Endothelial cell of umbilical vein (primary cell): ENCODE measurements at regions not wholly inside any gene's neighbourhood (a gene's known extent, or its start where the extent isn't known, plus 50 kb on each side); places are given as distances from the start of the nearest gene placed in this dataset.
"Not testable (repeated sequence)": the region's sequence is repeated elsewhere in the genome, so short reads cannot be mapped to it uniquely, and the experiment has no call there.

ENCODE experiments used
- BruUV-seq: library from RNA; stranded (reverse); fragments of 400-500 nt; replicated peaks from 2 replicates; lab custom pipeline; 2021; lab: Mats Ljungman, UMichigan
- CTCF ChIA-PET: fragments of 300-600, 350-600 bp; sonication (Branson Sonifier 250); formaldehyde crosslinking; loops from one replicate; lab custom pipeline; 2021; ENCODE audit warnings: antibody characterized with exemption, inconsistent platforms; lab: Charles Lee
- POLR2A ChIA-PET: fragments of 300-600, 350-600 bp; sonication (Branson Sonifier 250); formaldehyde crosslinking; loops from one replicate; lab custom pipeline; 2021; ENCODE audit warnings: antibody characterized with exemption, inconsistent platforms; lab: Charles Lee
- DNase-seq: peaks from one replicate; pipeline ENCODE4 v3.0.0-alpha.2; 2011; ENCODE audit warnings: low read depth, low spot score
- FAIRE-seq: peaks from 2 replicates; lab custom pipeline; 2011; peaks lifted over from hg19 to GRCh38; lab: Jason Lieb, UNC
- H2AFZ ChIP-seq: 2 replicates; pipeline ENCODE4 v1.6.0; 2012; ENCODE audit warnings: low read depth, low read length, control low read depth, inconsistent platforms
- H3K27ac ChIP-seq: 2 replicates; pipeline ENCODE4 v1.5.1; 2011; ENCODE audit warnings: low read depth, mild to moderate bottlenecking, control low read depth, low read length, moderate library complexity; ENCODE audit not compliant: insufficient read depth
- H3K27me3 ChIP-seq, 2 experiments: 2 replicates each; pipeline versions ENCODE4 v1.6.0 to v1.6.1; 2011; ENCODE audit warnings: low read length in 2 of 2, mixed read lengths in 1 of 2; ENCODE audit not compliant: control insufficient read depth in 2 of 2, insufficient read depth in 2 of 2
- H3K36me3 ChIP-seq, 2 experiments: 2 replicates in 1 of 2; 3 replicates in 1 of 2; pipeline ENCODE4 v1.5.1; 2011; ENCODE audit warnings: low read length in 2 of 2, mild to moderate bottlenecking in 1 of 2, moderate library complexity in 1 of 2; ENCODE audit not compliant: control insufficient read depth in 2 of 2, insufficient read depth in 2 of 2; ENCODE audit errors: extremely low read depth in 1 of 2
- H3K4me1 ChIP-seq: 3 replicates; pipeline ENCODE4 v1.5.1; 2011; ENCODE audit warnings: mild to moderate bottlenecking, low read length; ENCODE audit not compliant: control insufficient read depth, insufficient read depth; ENCODE audit errors: extremely low read depth
- H3K4me2 ChIP-seq: 2 replicates; pipeline ENCODE4 v1.6.1; 2011; ENCODE audit warnings: low read length, control low read depth, mixed read lengths; ENCODE audit not compliant: insufficient read depth
- H3K4me3 ChIP-seq, 3 experiments: fragments of 200-600 bp in 1 of 3; sonication (generic), shearing (Covaris generic) in 1 of 3; replicated peaks in 1 of 3; 2 replicates each; pipeline ENCODE4 v1.5.1; 2011 to 2016; ENCODE audit warnings: control low read depth in 3 of 3, low read length in 3 of 3, mild to moderate bottlenecking in 2 of 3, inconsistent platforms in 1 of 3, low read depth in 1 of 3, moderate library complexity in 1 of 3; ENCODE audit not compliant: insufficient read depth in 1 of 3
- H3K79me2 ChIP-seq: 2 replicates; pipeline ENCODE4 v1.6.0; 2012; ENCODE audit warnings: low read length, inconsistent platforms; ENCODE audit not compliant: control insufficient read depth, insufficient read depth
- H3K9ac ChIP-seq: replicated peaks from 2 replicates; pipeline ENCODE3; 2011; ENCODE audit warnings: low read length, control low read depth; ENCODE audit not compliant: insufficient read depth; ENCODE audit errors: extremely low read depth
- H3K9me1 ChIP-seq: replicated peaks from 3 replicates; pipeline ENCODE4 v1.6.0; 2011; ENCODE audit warnings: mild to moderate bottlenecking, low read length; ENCODE audit not compliant: control insufficient read depth, insufficient read depth; ENCODE audit errors: extremely low read depth
- H3K9me3 ChIP-seq: replicated peaks from 2 replicates; pipeline ENCODE4 v1.5.1; 2012; ENCODE audit warnings: low read length, inconsistent platforms; ENCODE audit not compliant: control insufficient read depth, insufficient read depth
- H4K20me1 ChIP-seq: replicated peaks from 2 replicates; pipeline ENCODE3; 2011; ENCODE audit warnings: mild to moderate bottlenecking, low read length; ENCODE audit not compliant: control insufficient read depth, insufficient read depth; ENCODE audit errors: extremely low read depth
- CTCF ChIP-seq, 2 donors: IDR thresholded peaks; 1 replicate in 1 of 2; 2 replicates in 1 of 2; pipeline ENCODE4 v1.5.1; 2011; ENCODE audit warnings: low read length in 2 of 2, mild to moderate bottlenecking in 2 of 2, moderate library complexity in 2 of 2, control low read depth in 1 of 2, inconsistent platforms in 1 of 2, low read depth in 1 of 2; ENCODE audit not compliant: insufficient read depth in 1 of 2; ENCODE audit errors: extremely low read depth in 1 of 2
- EZH2 ChIP-seq: IDR thresholded peaks from 2 replicates; pipeline ENCODE4 v1.6.1; 2012; ENCODE audit warnings: borderline replicate concordance, low read depth, mild to moderate bottlenecking, moderate library complexity, low read length, inconsistent platforms; ENCODE audit not compliant: severe bottlenecking
- FOS ChIP-seq: IDR thresholded peaks from 2 replicates; pipeline ENCODE4 v1.6.1; 2011; ENCODE audit warnings: mild to moderate bottlenecking, low read length, moderate library complexity, borderline replicate concordance; ENCODE audit not compliant: insufficient read depth
- GATA2 ChIP-seq: IDR thresholded peaks from 2 replicates; pipeline ENCODE4 v1.7.0; 2011; ENCODE audit warnings: low read depth, mild to moderate bottlenecking, moderate library complexity, mixed read lengths, low read length; ENCODE audit not compliant: insufficient read length, insufficient read depth
- JUN ChIP-seq: IDR thresholded peaks from 2 replicates; pipeline ENCODE4 v1.6.1; 2011; ENCODE audit warnings: borderline replicate concordance, low read depth; ENCODE audit not compliant: insufficient read length, insufficient read depth
- MAX ChIP-seq: IDR thresholded peaks from 2 replicates; pipeline ENCODE4 v1.6.1; 2011; ENCODE audit not compliant: insufficient read depth, insufficient read length
- MYC ChIP-seq: IDR thresholded peaks from one replicate; pipeline ENCODE4 v1.6.1; 2011; ENCODE audit warnings: mild to moderate bottlenecking, low read depth, low read length
- POLR2A ChIP-seq: IDR thresholded peaks from 2 replicates; pipeline ENCODE4 v1.6.1; 2012; ENCODE audit warnings: low read depth, mild to moderate bottlenecking, control low read depth, low read length
- POLR2AphosphoS5 ChIP-seq: IDR thresholded peaks from 2 replicates; pipeline ENCODE4 v1.6.1; 2012; ENCODE audit warnings: low read depth, mild to moderate bottlenecking, control low read depth, low read length, moderate library complexity; ENCODE audit not compliant: insufficient read depth
- dilution Hi-C: fragments of 300-500 bp; cut with MboI; formaldehyde crosslinking; loops from one replicate; pipeline ENCODE4 v1.15.0; 2019; ENCODE audit warnings: low sequenced_read_pairs; ENCODE audit not compliant: extremely low pct_ligation_motif_present
- intact Hi-C: fragments of 100-400 bp; cut with micrococcal nuclease; formaldehyde crosslinking; loops from one replicate; pipeline ENCODE4 v1.10.0; 2022

GRCh38 chr13:94795292-94795691 is 82.9 kb upstream of the SOX21 start:
- FAIRE-seq = no peak
- intact Hi-C loops = no loop called here
- no TSS peak for BruUV-seq

GRCh38 chr13:94786246-94786645 is 73.9 kb upstream of the SOX21 start:
- H3K4me2 ChIP-seq, FAIRE-seq, BruUV-seq, DNase-seq, H2AFZ ChIP-seq, H3K4me3 ChIP-seq, H3K79me2 ChIP-seq, H3K9ac ChIP-seq, H4K20me1 ChIP-seq, H3K36me3 ChIP-seq, dilution Hi-C loops, H3K4me1 ChIP-seq, H3K9me1 ChIP-seq, H3K9me3 ChIP-seq, intact Hi-C loops, CTCF ChIA-PET, H3K27ac ChIP-seq, POLR2A ChIA-PET, H3K27me3 ChIP-seq: not testable (repeated sequence)

More at GRCh38 chr13:94795292-94795691, 82.9 kb upstream of the SOX21 start:
- Histone ChIP-seq H4K20me1 (no peaks in the 10 kb centered on the region), H3K36me3 (no peaks in the 10 kb centered on the region), H3K4me3 (no peak overlapping the region), H3K9me3 (no peaks in the 10 kb centered on the region), H3K9ac (no peak overlapping the region), H3K4me2 (no peak overlapping the region), H2AFZ (no peak overlapping the region), H3K27me3 (peaks cover 2 to 3% of the 10 kb centered on the region in 2 experiments), H3K4me1 (no peaks in the 10 kb centered on the region), H3K27ac (no peak overlapping the region), H3K9me1 (no peaks in the 10 kb centered on the region), H3K79me2 (no peaks in the 10 kb centered on the region)
- POLR2A ChIA-PET = no interaction called here
- CTCF ChIA-PET = interaction anchor here (1.4 kb wide), 1 partner anchor 8 kb away, joined by 4 read pairs; no protein-coding TSS in a partner anchor
- TF ChIP-seq FOS = no peak
- no peak for TF ChIP-seq MYC
- no peak for TF ChIP-seq EZH2
- no peak for TF ChIP-seq POLR2AphosphoS5
- no peak for TF ChIP-seq JUN
- TF ChIP-seq MAX = no peak
- TF ChIP-seq CTCF (IDR thresholded peaks at IDR 0.05; ENCODE audit: extremely low read depth in 1 of 2, insufficient read depth in 1 of 2, low read depth in 1 of 2, low read length in 2 of 2) = no peak
- TF ChIP-seq POLR2A = no peak
- no peak for TF ChIP-seq GATA2
- DNase-seq = no peak
- dilution Hi-C loops = no loop called here
